NAMALWA (cell line): ENCODE measurements at regions not wholly inside any gene's neighbourhood (a gene's known extent, or its start where the extent isn't known, plus 50 kb on each side); places are given as distances from the start of the nearest gene placed in this dataset.
"Not testable (repeated sequence)": the region's sequence is repeated elsewhere in the genome, so short reads cannot be mapped to it uniquely, and the experiment has no call there.

Experiments
- DNase-seq: peaks from one replicate; pipeline ENCODE4 v3.0.0-alpha.2; 2015; ENCODE audit warnings: low spot score

- no peak for DNase-seq
These were observed 296.7 kb downstream of the ZNF326 start for GRCh38 chr1:90291431-90292216.

GRCh38 chr1:90282811-90283210 is 287.9 kb downstream of the ZNF326 start:
- DNase-seq: no peak

- DNase-seq: not testable (repeated sequence)
These were observed 287.0 kb downstream of the ZNF326 start for GRCh38 chr1:90281886-90282285.

- DNase-seq: no peak
These were observed 282.4 kb downstream of the ZNF326 start for GRCh38 chr1:90277270-90277669.

GRCh38 chr1:90274376-90274775 is 279.5 kb downstream of the ZNF326 start:
- no peak for DNase-seq

GRCh38 chr1:90273241-90273774 is 278.4 kb downstream of the ZNF326 start:
- DNase-seq: no peak

GRCh38 chr1:90262791-90263190 is 267.9 kb downstream of the ZNF326 start:
- DNase-seq: no peak

- DNase-seq: no peak
These were observed 267.4 kb downstream of the ZNF326 start for GRCh38 chr1:90262286-90262685.

GRCh38 chr1:90246069-90246468 is 251.2 kb downstream of the ZNF326 start:
- DNase-seq: no peak

GRCh38 chr1:90236493-90236892 is 241.6 kb downstream of the ZNF326 start:
- no peak for DNase-seq

GRCh38 chr1:90223401-90223800 is 228.5 kb downstream of the ZNF326 start:
- no peak for DNase-seq

GRCh38 chr1:90220941-90221693 is 226.2 kb downstream of the ZNF326 start:
- DNase-seq: no peak

- DNase-seq: no peak
These were observed 225.6 kb downstream of the ZNF326 start for GRCh38 chr1:90220496-90220895.

- not testable (repeated sequence) for DNase-seq
These were observed 224.4 kb downstream of the ZNF326 start for GRCh38 chr1:90219166-90219871.

GRCh38 chr1:90210633-90211491 is 216.0 kb downstream of the ZNF326 start:
- no peak for DNase-seq

- no peak for DNase-seq
These were observed 214.0 kb downstream of the ZNF326 start for GRCh38 chr1:90208949-90209348.

GRCh38 chr1:90206260-90206659 is 211.3 kb downstream of the ZNF326 start:
- no peak for DNase-seq

GRCh38 chr1:90204780-90205179 is 209.9 kb downstream of the ZNF326 start:
- no peak for DNase-seq

- DNase-seq: no peak
These were observed 209.2 kb downstream of the ZNF326 start for GRCh38 chr1:90204023-90204590.

- DNase-seq: no peak
These were observed 206.8 kb downstream of the ZNF326 start for GRCh38 chr1:90201467-90202358.
